ENCODE measurements at regions not wholly inside any gene's neighbourhood (a gene's known extent, or its start where the extent isn't known, plus 50 kb on each side); places are given as distances from the start of the nearest gene placed in this dataset.

DNA sequence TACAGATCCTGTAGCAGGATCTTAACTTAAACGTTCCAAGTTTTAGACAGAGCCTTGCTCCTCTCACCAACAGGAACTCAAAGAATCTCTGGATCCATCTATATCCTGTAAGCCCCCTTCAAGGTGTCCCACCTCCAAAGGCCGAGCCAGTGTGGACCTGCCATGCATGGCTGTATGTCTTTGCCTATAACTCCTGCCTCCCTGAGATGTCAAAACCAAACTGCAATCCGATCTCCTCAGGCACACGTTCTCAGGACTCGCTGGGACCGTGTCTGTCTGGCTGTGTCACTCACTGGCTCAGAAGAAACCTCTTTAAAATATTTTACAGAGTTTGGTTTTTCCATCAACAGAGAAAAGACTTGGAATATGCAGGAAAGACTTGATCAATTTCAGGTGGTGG, 51.4 kb upstream of the FAM20C start:
- H3K9me3 Mint-ChIP-seq (ENCODE audit: unreplicated experiment) = no peaks in the 10 kb centered on the region
- H3K27ac Mint-ChIP-seq (ENCODE audit: unreplicated experiment) = no peak overlapping the region
- no peaks in the 10 kb centered on the region for H3K4me1 Mint-ChIP-seq (ENCODE audit: unreplicated experiment)
- no peak overlapping the region for H3K4me3 Mint-ChIP-seq (ENCODE audit: unreplicated experiment)
- H3K36me3 Mint-ChIP-seq (ENCODE audit: low read depth, unreplicated experiment) = no peaks in the 10 kb centered on the region
- DNase-seq (ENCODE audit: low spot score) = no peak
- TF ChIP-seq, protein P1, sequence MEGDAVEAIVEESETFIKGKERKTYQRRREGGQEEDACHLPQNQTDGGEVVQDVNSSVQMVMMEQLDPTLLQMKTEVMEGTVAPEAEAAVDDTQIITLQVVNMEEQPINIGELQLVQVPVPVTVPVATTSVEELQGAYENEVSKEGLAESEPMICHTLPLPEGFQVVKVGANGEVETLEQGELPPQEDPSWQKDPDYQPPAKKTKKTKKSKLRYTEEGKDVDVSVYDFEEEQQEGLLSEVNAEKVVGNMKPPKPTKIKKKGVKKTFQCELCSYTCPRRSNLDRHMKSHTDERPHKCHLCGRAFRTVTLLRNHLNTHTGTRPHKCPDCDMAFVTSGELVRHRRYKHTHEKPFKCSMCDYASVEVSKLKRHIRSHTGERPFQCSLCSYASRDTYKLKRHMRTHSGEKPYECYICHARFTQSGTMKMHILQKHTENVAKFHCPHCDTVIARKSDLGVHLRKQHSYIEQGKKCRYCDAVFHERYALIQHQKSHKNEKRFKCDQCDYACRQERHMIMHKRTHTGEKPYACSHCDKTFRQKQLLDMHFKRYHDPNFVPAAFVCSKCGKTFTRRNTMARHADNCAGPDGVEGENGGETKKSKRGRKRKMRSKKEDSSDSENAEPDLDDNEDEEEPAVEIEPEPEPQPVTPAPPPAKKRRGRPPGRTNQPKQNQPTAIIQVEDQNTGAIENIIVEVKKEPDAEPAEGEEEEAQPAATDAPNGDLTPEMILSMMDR (IDR thresholded peaks at IDR 0.05; ENCODE audit: unreplicated experiment) = no peak
- H3K27me3 Mint-ChIP-seq (ENCODE audit: unreplicated experiment) = peaks cover 5% of the 10 kb centered on the region

DNA sequence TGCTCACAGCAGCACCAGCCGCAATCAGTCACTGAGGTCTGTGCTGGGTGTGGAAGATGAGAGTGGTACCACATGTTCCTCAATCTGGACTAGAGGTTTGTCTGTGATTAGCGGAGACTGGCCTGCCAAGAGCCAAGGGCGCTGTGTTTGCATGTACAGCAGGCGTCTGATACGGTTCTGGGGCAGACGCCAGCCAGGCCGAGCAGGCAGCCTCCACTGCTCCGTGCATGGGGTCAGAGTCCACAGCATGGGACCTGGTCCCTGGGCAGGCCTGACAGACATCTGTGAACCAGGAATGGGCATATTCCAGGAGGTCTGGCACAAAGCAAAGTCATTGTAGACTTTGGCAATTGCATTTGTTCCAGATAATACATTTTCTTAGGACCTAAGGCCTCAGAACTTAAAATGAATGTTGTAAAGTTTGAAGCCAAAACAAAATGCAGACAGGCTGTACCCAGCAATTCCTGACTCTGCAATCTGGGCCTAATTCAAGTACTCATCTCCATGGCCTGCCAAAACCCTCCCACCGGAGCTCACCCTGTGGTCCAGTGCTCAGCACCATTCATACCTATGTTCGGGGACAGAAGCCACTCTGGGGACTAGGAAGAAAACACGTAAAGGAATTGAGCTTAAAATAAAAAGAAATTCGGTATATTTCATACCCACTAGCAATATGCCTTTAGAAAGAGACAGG, 50.0 kb upstream of the FAM20C start:
- Mint-ChIP-seq H3K27ac (ENCODE audit: unreplicated experiment) (no peak overlapping the region), H3K36me3 (ENCODE audit: low read depth, unreplicated experiment) (no peaks in the 10 kb centered on the region), H3K4me3 (ENCODE audit: unreplicated experiment) (no peak overlapping the region), H3K4me1 (ENCODE audit: unreplicated experiment) (no peaks in the 10 kb centered on the region), H3K9me3 (ENCODE audit: unreplicated experiment) (no peaks in the 10 kb centered on the region), H3K27me3 (ENCODE audit: unreplicated experiment) (peaks cover 5% of the 10 kb centered on the region)
- TF ChIP-seq, protein P1 (IDR thresholded peaks at IDR 0.05; ENCODE audit: unreplicated experiment) = no peak
- DNase-seq (ENCODE audit: low spot score) = no peak

Measured in endothelial cell (in vitro differentiated cells).